Embryonic facial prominence (tissue), 1 donor: ENCODE measurements at regions not wholly inside any gene's neighbourhood (a gene's known extent, or its start where the extent isn't known, plus 50 kb on each side); places are given as distances from the start of the nearest gene placed in this dataset.

Experiments
- DNase-seq: peaks from one replicate; pipeline ENCODE4 v3.0.0-alpha.2; 2016; ENCODE audit errors: extremely low spot score

GRCh38 chr15:29611057-29611456 lies 211.2 kb downstream of the TJP1 start:
- DNase-seq = no peak

GRCh38 chr15:29601811-29602210 lies 220.5 kb downstream of the TJP1 start:
- no peak for DNase-seq

- no peak for DNase-seq
These were observed 222.0 kb downstream of the TJP1 start for GRCh38 chr15:29600262-29600661.

GRCh38 chr15:29596266-29596665 lies 226.0 kb downstream of the TJP1 start:
- no peak for DNase-seq

- DNase-seq = no peak
These were observed 228.6 kb downstream of the TJP1 start for GRCh38 chr15:29593629-29594028.

GRCh38 chr15:29593111-29593510 lies 229.2 kb downstream of the TJP1 start:
- DNase-seq = no peak

- DNase-seq = no peak
These were observed 231.6 kb downstream of the TJP1 start for GRCh38 chr15:29590701-29591100.

GRCh38 chr15:29589975-29590374 lies 232.3 kb downstream of the TJP1 start:
- no peak for DNase-seq

- no peak for DNase-seq
These were observed 232.9 kb downstream of the TJP1 start for GRCh38 chr15:29589416-29589815.

GRCh38 chr15:29573197-29573838 lies 248.9 kb downstream of the TJP1 start:
- no peak for DNase-seq

- no peak for DNase-seq
These were observed 250.4 kb downstream of the TJP1 start for GRCh38 chr15:29571792-29572431.

- DNase-seq = no peak
These were observed 251.1 kb downstream of the TJP1 start for GRCh38 chr15:29570948-29571791.

GRCh38 chr15:29570121-29570947 lies 251.9 kb downstream of the TJP1 start:
- no peak for DNase-seq

GRCh38 chr15:29569533-29570092 lies 252.7 kb downstream of the TJP1 start:
- no peak for DNase-seq

- DNase-seq = no peak
These were observed 253.3 kb downstream of the TJP1 start for GRCh38 chr15:29568840-29569532.

GRCh38 chr15:29567336-29567735 lies 254.9 kb downstream of the TJP1 start:
- no peak for DNase-seq

- DNase-seq = no peak
These were observed 255.4 kb downstream of the TJP1 start for GRCh38 chr15:29566914-29567313.

GRCh38 chr15:29563112-29563511 lies 259.2 kb downstream of the TJP1 start:
- no peak for DNase-seq

GRCh38 chr15:29560896-29561295 lies 261.4 kb downstream of the TJP1 start:
- no peak for DNase-seq

- DNase-seq = no peak
These were observed 264.0 kb downstream of the TJP1 start for GRCh38 chr15:29558261-29558660.

- DNase-seq = no peak
These were observed 265.1 kb downstream of the TJP1 start for GRCh38 chr15:29557171-29557570.
